DND-41 (cell line): ENCODE measurements at regions not wholly inside any gene's neighbourhood (a gene's known extent, or its start where the extent isn't known, plus 50 kb on each side); places are given as distances from the start of the nearest gene placed in this dataset.
"Not testable (repeated sequence)": the region's sequence is repeated elsewhere in the genome, so short reads cannot be mapped to it uniquely, and the experiment has no call there.

Experiments used
- ATAC-seq: fragments of 200-7000 bp; cut with Tn5 transposase; 3 replicates; pipeline ENCODE4 v1.9.1; 2021; ENCODE audit warnings: low read depth; ENCODE audit not compliant: insufficient read depth
- DNase-seq: peaks from one replicate; pipeline ENCODE4 v3.0.0-alpha.2; 2020
- H2AFZ ChIP-seq: 2 replicates; pipeline ENCODE4 v1.6.0; 2012; ENCODE audit warnings: low read depth, low read length
- H3K27ac ChIP-seq: 2 replicates; pipeline ENCODE4 v1.5.1; 2012; ENCODE audit warnings: low read length, inconsistent platforms
- H3K27me3 ChIP-seq: fragments of 200-600 bp; sonication (generic); 2 replicates; pipeline ENCODE4 v1.6.0; 2012; ENCODE audit warnings: low read length, mild to moderate bottlenecking, inconsistent platforms; ENCODE audit not compliant: insufficient read depth, poor library complexity
- H3K36me3 ChIP-seq: 2 replicates; pipeline ENCODE4 v1.5.1; 2012; ENCODE audit warnings: low read length, inconsistent platforms; ENCODE audit not compliant: insufficient read depth
- H3K4me1 ChIP-seq: 2 replicates; pipeline ENCODE4 v1.5.1; 2012; ENCODE audit warnings: mild to moderate bottlenecking, low read length; ENCODE audit not compliant: insufficient read depth
- H3K4me2 ChIP-seq: 2 replicates; pipeline ENCODE4 v1.6.0; 2012; ENCODE audit warnings: mild to moderate bottlenecking, moderate library complexity, low read length, inconsistent platforms; ENCODE audit not compliant: insufficient read depth
- H3K4me3 ChIP-seq, 2 experiments: fragments of 200-600 bp in 1 of 2; shearing (Covaris generic) in 1 of 2; 2 replicates each; pipeline ENCODE4 v1.5.1; 2012 to 2016; ENCODE audit warnings: inconsistent platforms in 2 of 2, low read length in 2 of 2, mild to moderate bottlenecking in 2 of 2, low read depth in 1 of 2, moderate library complexity in 1 of 2
- H3K79me2 ChIP-seq: 2 replicates; pipeline ENCODE4 v1.6.0; 2012; ENCODE audit warnings: low read length, inconsistent platforms; ENCODE audit not compliant: insufficient read depth
- H3K9ac ChIP-seq: 2 replicates; pipeline ENCODE4 v1.6.0; 2012; ENCODE audit warnings: low read depth, mild to moderate bottlenecking, inconsistent platforms, low read length, moderate library complexity
- H3K9me3 ChIP-seq: 2 replicates; pipeline ENCODE4 v1.5.1; 2012; ENCODE audit warnings: low read length, moderate library complexity, mild to moderate bottlenecking, inconsistent platforms; ENCODE audit not compliant: insufficient read depth, severe bottlenecking
- H4K20me1 ChIP-seq: 2 replicates; pipeline ENCODE4 v1.6.0; 2012; ENCODE audit warnings: low read length; ENCODE audit not compliant: insufficient read depth
- CTCF ChIP-seq: IDR thresholded peaks from 2 replicates; pipeline ENCODE4 v1.5.1; 2012; ENCODE audit warnings: borderline replicate concordance, low read length, moderate library complexity, mild to moderate bottlenecking; ENCODE audit not compliant: poor library complexity, severe bottlenecking; ENCODE audit errors: extremely low read depth
- EZH2 ChIP-seq: IDR thresholded peaks from 3 replicates; pipeline ENCODE4 v1.6.1; 2012; ENCODE audit warnings: borderline replicate concordance, low read depth, mild to moderate bottlenecking, moderate library complexity, low read length, inconsistent platforms; ENCODE audit not compliant: severe bottlenecking

- Histone ChIP-seq H3K79me2 (no peaks in the 10 kb centered on the region), H3K4me2 (no peak overlapping the region), H3K27ac (no peak overlapping the region), H3K9ac (no peak overlapping the region), H3K36me3 (no peaks in the 10 kb centered on the region), H4K20me1 (no peaks in the 10 kb centered on the region), H2AFZ (no peak overlapping the region), H3K9me3 (peaks cover 5% of the 10 kb centered on the region), H3K27me3 (no peaks in the 10 kb centered on the region), H3K4me3 (no peak overlapping the region), H3K4me1 (no peaks in the 10 kb centered on the region)
- ATAC-seq (no peak), DNase-seq (no peak)
- TF ChIP-seq CTCF (no peak), EZH2 (no peak)
Measured at GRCh38 chr4:63983224-63983623, 426.0 kb downstream of the TECRL start.

GRCh38 chr4:63965875-63966274 is 443.4 kb downstream of the TECRL start:
- ATAC-seq = no peak
- no peak for TF ChIP-seq EZH2
- no peak overlapping the region for H3K27ac ChIP-seq

GRCh38 chr4:63942706-63943286 is 466.5 kb downstream of the TECRL start:
- H3K36me3 ChIP-seq, H2AFZ ChIP-seq, ATAC-seq, H3K27me3 ChIP-seq, H3K4me2 ChIP-seq, H4K20me1 ChIP-seq, H3K9ac ChIP-seq, H3K79me2 ChIP-seq, H3K9me3 ChIP-seq, H3K27ac ChIP-seq, H3K4me3 ChIP-seq, DNase-seq, H3K4me1 ChIP-seq: not testable (repeated sequence)

More at GRCh38 chr4:63965875-63966274, 443.4 kb downstream of the TECRL start:
- Histone ChIP-seq H4K20me1 (no peaks in the 10 kb centered on the region), H3K9ac (no peak overlapping the region), H3K4me3 (no peak overlapping the region), H3K27me3 (no peaks in the 10 kb centered on the region), H3K9me3 (no peaks in the 10 kb centered on the region), H2AFZ (no peak overlapping the region), H3K36me3 (no peaks in the 10 kb centered on the region), H3K4me1 (no peaks in the 10 kb centered on the region), H3K79me2 (no peaks in the 10 kb centered on the region), H3K4me2 (no peak overlapping the region)
- no peak for DNase-seq

GRCh38 chr4:63937961-63938360 is 471.3 kb downstream of the TECRL start:
- Histone ChIP-seq H2AFZ (no peak overlapping the region), H3K4me3 (no peak overlapping the region), H3K9ac (no peak overlapping the region), H3K36me3 (no peaks in the 10 kb centered on the region), H3K4me2 (no peak overlapping the region), H3K27me3 (no peaks in the 10 kb centered on the region), H3K27ac (no peak overlapping the region), H3K9me3 (no peaks in the 10 kb centered on the region), H4K20me1 (no peaks in the 10 kb centered on the region), H3K79me2 (no peaks in the 10 kb centered on the region), H3K4me1 (no peaks in the 10 kb centered on the region)
- DNase-seq (no peak), ATAC-seq (no peak)
- TF ChIP-seq CTCF (no peak), EZH2 (no peak)
